Panc1 (cell line): ENCODE measurements at regions not wholly inside any gene's neighbourhood (a gene's known extent, or its start where the extent isn't known, plus 50 kb on each side); places are given as distances from the start of the nearest gene placed in this dataset.

Experiments used
- ATAC-seq: fragments of 200-7000 bp; cut with Tn5 transposase; 2 replicates; pipeline ENCODE4 v1.9.1; 2020; ENCODE audit warnings: mild to moderate bottlenecking, moderate library complexity
- BruUV-seq: library from RNA; stranded (reverse); fragments of 400-500 nt; replicated peaks from 2 replicates; lab custom pipeline; 2021; lab: Mats Ljungman, UMichigan
- CTCF ChIA-PET: fragments of 300-600 bp; sonication (Branson Sonifier 250); formaldehyde crosslinking; loops from one replicate; lab custom pipeline; 2022; ENCODE audit warnings: antibody characterized with exemption; lab: Charles Lee
- POLR2A ChIA-PET: fragments of 300-600 bp; sonication (Branson Sonifier 250); formaldehyde crosslinking; loops from one replicate; lab custom pipeline; 2022; ENCODE audit warnings: antibody characterized with exemption; lab: Charles Lee
- DNase-seq: peaks from one replicate; pipeline ENCODE4 v3.0.0-alpha.2; 2010; ENCODE audit warnings: low read depth, low spot score
- H3K27ac ChIP-seq: 2 replicates; pipeline ENCODE4 v1.5.1; 2011; ENCODE audit warnings: mild to moderate bottlenecking, low read length, inconsistent platforms
- H3K27me3 ChIP-seq: fragments of 200-500 bp; sonication (Bioruptor generic); 2 replicates; pipeline ENCODE4 v1.6.0; 2014; ENCODE audit warnings: low read length, inconsistent platforms; ENCODE audit not compliant: control insufficient read depth, insufficient read depth
- H3K36me3 ChIP-seq: fragments of 200-500 bp; sonication (Bioruptor generic); 2 replicates; pipeline ENCODE4 v1.5.1; 2014; ENCODE audit warnings: inconsistent platforms, mild to moderate bottlenecking, low read length, moderate library complexity; ENCODE audit not compliant: control insufficient read depth, insufficient read depth
- H3K4me1 ChIP-seq: 2 replicates; pipeline ENCODE4 v1.5.1; 2011; ENCODE audit warnings: inconsistent platforms, mild to moderate bottlenecking, low read length, moderate library complexity; ENCODE audit not compliant: control insufficient read depth, insufficient read depth
- H3K4me3 ChIP-seq, 2 experiments: 2 replicates each; pipeline ENCODE4 v1.5.1; 2011 to 2012; ENCODE audit warnings: low read depth in 2 of 2, low read length in 2 of 2, mild to moderate bottlenecking in 2 of 2, inconsistent platforms in 1 of 2, moderate library complexity in 1 of 2
- H3K9me3 ChIP-seq: fragments of 200-500 bp; sonication (Bioruptor generic); 2 replicates; pipeline ENCODE4 v1.5.1; 2014; ENCODE audit warnings: low read depth, mild to moderate bottlenecking, inconsistent platforms, low read length, moderate library complexity; ENCODE audit not compliant: control insufficient read depth, insufficient read depth
- POLR2AphosphoS5 ChIP-seq: IDR thresholded peaks from 2 replicates; pipeline ENCODE4 v1.6.1; 2012; ENCODE audit warnings: mild to moderate bottlenecking, low read depth, low read length, moderate library complexity
- REST ChIP-seq, 2 experiments: IDR thresholded peaks; 2 replicates each; pipeline ENCODE4 v1.6.1; 2011 to 2012; ENCODE audit warnings: low read depth in 2 of 2, control low read depth in 1 of 2, low read length in 1 of 2, mild to moderate bottlenecking in 1 of 2, moderate library complexity in 1 of 2; ENCODE audit not compliant: insufficient read depth in 1 of 2
- SIN3A ChIP-seq: IDR thresholded peaks from 2 replicates; pipeline ENCODE4 v1.6.1; 2012; ENCODE audit warnings: low read depth, mild to moderate bottlenecking, low read length, moderate library complexity, borderline replicate concordance; ENCODE audit not compliant: insufficient read depth
- TCF7L2 ChIP-seq: IDR thresholded peaks from 2 replicates; pipeline ENCODE4 v1.6.1; 2011; ENCODE audit warnings: mild to moderate bottlenecking, low read depth, low read length, inconsistent platforms
- in situ Hi-C: cut with HindIII; loops from 2 replicates; pipeline ENCODE4 v1.10.0; 2016; ENCODE audit warnings: low sequenced_read_pairs, low pct_unique_long_range_greater_than_20kb
- intact Hi-C: fragments of 100-400 bp; cut with micrococcal nuclease; formaldehyde crosslinking; loops from one replicate; pipeline ENCODE4 v1.10.0; 2022; ENCODE audit not compliant: unreplicated experiment
- TF ChIP-seq, protein P1 (sequence below): fragments of 450-650 bp; IDR thresholded peaks from 2 replicates; pipeline ENCODE4 v1.5.1; 2017; ENCODE audit warnings: mild to moderate bottlenecking

- in situ Hi-C loops: no loop called here
These were observed 335.9 kb upstream of the ISL1 start for GRCh38 chr5:51047369-51047768.

DNA sequence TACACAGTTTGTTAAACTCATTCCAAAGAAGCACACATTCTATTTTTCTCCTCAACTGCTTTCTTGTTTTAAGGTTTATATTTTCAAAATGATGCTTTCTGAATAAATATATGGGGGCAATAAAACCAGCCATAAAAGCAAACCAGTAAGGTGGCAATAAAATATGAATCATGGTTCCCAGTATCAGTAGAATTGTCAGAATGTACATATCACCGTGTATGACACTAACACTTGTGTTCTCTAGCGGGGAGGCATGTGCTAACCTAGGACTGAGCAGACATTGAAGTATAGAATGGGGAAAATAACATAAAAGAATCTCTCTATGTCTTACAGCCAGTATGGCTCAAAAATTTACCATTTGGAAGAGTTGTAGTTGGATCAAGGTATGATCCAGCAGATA is 329.9 kb upstream of the ISL1 start:
- Histone ChIP-seq H3K36me3 (no peaks in the 10 kb centered on the region), H3K27me3 (no peaks in the 10 kb centered on the region), H3K27ac (no peak overlapping the region), H3K4me1 (no peaks in the 10 kb centered on the region), H3K9me3 (no peaks in the 10 kb centered on the region), H3K4me3 (no peak overlapping the region)
- TF ChIP-seq TCF7L2: no peak
- no peak for TF ChIP-seq POLR2AphosphoS5
- TF ChIP-seq, protein P1, sequence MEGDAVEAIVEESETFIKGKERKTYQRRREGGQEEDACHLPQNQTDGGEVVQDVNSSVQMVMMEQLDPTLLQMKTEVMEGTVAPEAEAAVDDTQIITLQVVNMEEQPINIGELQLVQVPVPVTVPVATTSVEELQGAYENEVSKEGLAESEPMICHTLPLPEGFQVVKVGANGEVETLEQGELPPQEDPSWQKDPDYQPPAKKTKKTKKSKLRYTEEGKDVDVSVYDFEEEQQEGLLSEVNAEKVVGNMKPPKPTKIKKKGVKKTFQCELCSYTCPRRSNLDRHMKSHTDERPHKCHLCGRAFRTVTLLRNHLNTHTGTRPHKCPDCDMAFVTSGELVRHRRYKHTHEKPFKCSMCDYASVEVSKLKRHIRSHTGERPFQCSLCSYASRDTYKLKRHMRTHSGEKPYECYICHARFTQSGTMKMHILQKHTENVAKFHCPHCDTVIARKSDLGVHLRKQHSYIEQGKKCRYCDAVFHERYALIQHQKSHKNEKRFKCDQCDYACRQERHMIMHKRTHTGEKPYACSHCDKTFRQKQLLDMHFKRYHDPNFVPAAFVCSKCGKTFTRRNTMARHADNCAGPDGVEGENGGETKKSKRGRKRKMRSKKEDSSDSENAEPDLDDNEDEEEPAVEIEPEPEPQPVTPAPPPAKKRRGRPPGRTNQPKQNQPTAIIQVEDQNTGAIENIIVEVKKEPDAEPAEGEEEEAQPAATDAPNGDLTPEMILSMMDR: no peak
- TF ChIP-seq REST (IDR thresholded peaks at IDR 0.05; ENCODE audit: insufficient read depth in 1 of 2, low read depth in 2 of 2, low read length in 1 of 2): no peak
- TF ChIP-seq SIN3A: no peak
- intact Hi-C loops (no loop called here), in situ Hi-C loops (no loop called here)
- CTCF ChIA-PET: no interaction called here
- DNase-seq (no peak), ATAC-seq (no peak)
- BruUV-seq: no TSS peak
- POLR2A ChIA-PET: no interaction called here

More at GRCh38 chr5:51047369-51047768, 335.9 kb upstream of the ISL1 start:
- no peak for DNase-seq
- Histone ChIP-seq H3K27ac (no peak overlapping the region), H3K4me1 (no peaks in the 10 kb centered on the region), H3K4me3 (no peak overlapping the region), H3K27me3 (no peaks in the 10 kb centered on the region), H3K36me3 (no peaks in the 10 kb centered on the region), H3K9me3 (no peaks in the 10 kb centered on the region)
- BruUV-seq: no TSS peak
- no peak for ATAC-seq
- CTCF ChIA-PET: no interaction called here
- TF ChIP-seq POLR2AphosphoS5: no peak
- no peak for TF ChIP-seq REST (IDR thresholded peaks at IDR 0.05; ENCODE audit: insufficient read depth in 1 of 2, low read depth in 2 of 2, low read length in 1 of 2)
- TF ChIP-seq SIN3A: no peak
- TF ChIP-seq TCF7L2: no peak
- TF ChIP-seq, protein P1: no peak
- POLR2A ChIA-PET: no interaction called here
- intact Hi-C loops: no loop called here
